ENCODE measurements at regions not wholly inside any gene's neighbourhood (a gene's known extent, or its start where the extent isn't known, plus 50 kb on each side); places are given as distances from the start of the nearest gene placed in this dataset.

DNA sequence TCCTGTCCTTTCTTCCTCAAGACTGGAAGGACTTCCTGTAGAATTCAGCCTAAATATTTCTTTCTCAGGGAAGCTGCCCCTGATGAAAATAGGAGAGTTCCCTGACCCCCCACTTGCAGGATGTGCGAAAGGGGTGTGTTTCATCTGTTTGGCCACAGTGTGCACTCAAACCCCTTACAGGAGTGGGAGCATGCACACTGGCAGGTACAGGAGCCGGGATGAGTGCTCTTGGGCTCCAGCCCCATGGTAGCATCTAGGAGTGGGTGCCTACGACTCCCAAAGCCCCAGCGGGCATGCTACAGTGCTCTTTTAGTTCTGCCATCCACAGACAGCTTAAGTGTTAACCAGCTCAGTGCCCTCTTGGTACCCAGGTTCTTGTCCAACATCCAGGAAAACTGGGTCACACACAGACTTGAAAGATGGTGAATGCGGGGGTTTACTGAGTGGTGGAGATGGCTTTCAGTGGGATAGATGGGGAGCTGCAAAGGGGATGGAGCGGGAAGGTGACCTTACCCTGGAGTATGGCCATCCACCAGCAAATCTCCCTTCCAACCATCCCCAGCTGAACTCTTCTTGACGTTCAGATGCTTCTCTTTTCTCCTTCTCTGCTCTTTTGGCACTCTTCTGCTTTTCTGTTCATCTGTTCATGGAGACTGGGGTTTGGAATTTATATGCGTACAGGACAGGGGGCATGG is 295.0 kb upstream of the NCKAP5 start (continued):
- TF ChIP-seq, protein P1, sequence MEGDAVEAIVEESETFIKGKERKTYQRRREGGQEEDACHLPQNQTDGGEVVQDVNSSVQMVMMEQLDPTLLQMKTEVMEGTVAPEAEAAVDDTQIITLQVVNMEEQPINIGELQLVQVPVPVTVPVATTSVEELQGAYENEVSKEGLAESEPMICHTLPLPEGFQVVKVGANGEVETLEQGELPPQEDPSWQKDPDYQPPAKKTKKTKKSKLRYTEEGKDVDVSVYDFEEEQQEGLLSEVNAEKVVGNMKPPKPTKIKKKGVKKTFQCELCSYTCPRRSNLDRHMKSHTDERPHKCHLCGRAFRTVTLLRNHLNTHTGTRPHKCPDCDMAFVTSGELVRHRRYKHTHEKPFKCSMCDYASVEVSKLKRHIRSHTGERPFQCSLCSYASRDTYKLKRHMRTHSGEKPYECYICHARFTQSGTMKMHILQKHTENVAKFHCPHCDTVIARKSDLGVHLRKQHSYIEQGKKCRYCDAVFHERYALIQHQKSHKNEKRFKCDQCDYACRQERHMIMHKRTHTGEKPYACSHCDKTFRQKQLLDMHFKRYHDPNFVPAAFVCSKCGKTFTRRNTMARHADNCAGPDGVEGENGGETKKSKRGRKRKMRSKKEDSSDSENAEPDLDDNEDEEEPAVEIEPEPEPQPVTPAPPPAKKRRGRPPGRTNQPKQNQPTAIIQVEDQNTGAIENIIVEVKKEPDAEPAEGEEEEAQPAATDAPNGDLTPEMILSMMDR (conservative IDR thresholded peaks at IDR 0.05; ENCODE audit: low read depth in 2 of 2), result no peak
- TF ChIP-seq ZNF114 (CRISPR knock-in tag; IDR thresholded peaks at IDR 0.05), result no peak
- TF ChIP-seq EZH2phosphoT487 (IDR thresholded peaks at IDR 0.05; ENCODE audit: unreplicated experiment), result no peak
- TF ChIP-seq ZNF462 (CRISPR knock-in tag; IDR thresholded peaks at IDR 0.05), result no peak
- no peak for TF ChIP-seq JUNB (IDR thresholded peaks at IDR 0.05; ENCODE audit: unreplicated experiment)

DNA sequence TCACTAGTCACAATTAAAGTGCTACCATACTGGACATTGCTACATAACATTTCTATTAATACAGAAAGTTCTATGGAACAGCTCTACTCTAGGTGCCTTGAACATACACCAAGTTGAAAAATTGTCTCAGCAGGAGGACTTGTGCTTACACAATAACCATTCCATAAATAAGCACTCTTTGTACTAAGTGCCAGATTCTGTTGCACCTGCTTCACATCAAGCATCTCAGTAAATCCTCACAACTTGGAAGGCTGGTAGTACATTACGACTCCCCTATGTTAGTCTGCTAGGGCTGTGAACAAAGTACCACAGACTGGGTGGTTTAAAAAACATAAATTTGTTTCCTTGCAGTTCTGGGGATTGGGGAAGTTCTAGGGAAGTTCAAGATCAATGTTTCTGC is 296.9 kb upstream of the NCKAP5 start:
- no peaks in the 10 kb centered on the region for H3K36me3 Mint-ChIP-seq (ENCODE audit: low read depth)
- no peaks in the 10 kb centered on the region for H3K27me3 Mint-ChIP-seq (ENCODE audit: insufficient read depth, low read depth, poor library complexity)
- no peaks in the 10 kb centered on the region for H3K27me3 ChIP-seq (ENCODE audit: insufficient read depth)
- no peak overlapping the region for H3K4me2 ChIP-seq
- no peaks in the 10 kb centered on the region for H3K4me1 ChIP-seq (ENCODE audit: insufficient read depth)
- H3K4me3 Mint-ChIP-seq, result no peak overlapping the region
- H3K27ac Mint-ChIP-seq, result no peak overlapping the region
- no peaks in the 10 kb centered on the region for H3K36me3 ChIP-seq (ENCODE audit: insufficient read depth)
- no peaks in the 10 kb centered on the region for H3K9me2 ChIP-seq (ENCODE audit: insufficient read depth)
- H3K9me3 Mint-ChIP-seq, result peaks cover 3% of the 10 kb centered on the region; the same call in 1 of the 3 replicates
- H3F3A ChIP-seq (replicated peaks; ENCODE audit: low read depth), result no peaks in the 10 kb centered on the region
- DNase-seq (ENCODE audit: low spot score) (no peak), ATAC-seq (no peak)
- no peak overlapping the region for H3K27ac ChIP-seq (ENCODE audit: low read depth)
- no peak overlapping the region for H3K4me3 ChIP-seq
- H3K79me2 ChIP-seq (replicated peaks; ENCODE audit: insufficient read depth), result no peaks in the 10 kb centered on the region
- H3K4me1 Mint-ChIP-seq, result no peaks in the 10 kb centered on the region
- no peak overlapping the region for H2AFZ ChIP-seq
- H4K20me1 ChIP-seq (replicated peaks; ENCODE audit: insufficient read depth), result no peaks in the 10 kb centered on the region
- TF ChIP-seq JUNB (IDR thresholded peaks at IDR 0.05; ENCODE audit: unreplicated experiment) (no peak), NANOG (IDR thresholded peaks at IDR 0.05; ENCODE audit: borderline replicate concordance) (no peak), REST (IDR thresholded peaks at IDR 0.05; ENCODE audit: unreplicated experiment) (no peak), POLR2AphosphoS5 (IDR thresholded peaks at IDR 0.05; ENCODE audit: low read depth) (no peak), ZNF331 (CRISPR knock-in tag; IDR thresholded peaks at IDR 0.05; ENCODE audit: low read depth) (no peak), STAT1 (IDR thresholded peaks at IDR 0.05; ENCODE audit: unreplicated experiment) (no peak), ZNF114 (CRISPR knock-in tag; IDR thresholded peaks at IDR 0.05) (no peak), ETS1 (IDR thresholded peaks at IDR 0.05) (no peak)

All from GM23338 (cell line).